ENCODE measurements at regions not wholly inside any gene's neighbourhood (a gene's known extent, or its start where the extent isn't known, plus 50 kb on each side); places are given as distances from the start of the nearest gene placed in this dataset.
"Not testable (repeated sequence)": the region's sequence is repeated elsewhere in the genome, so short reads cannot be mapped to it uniquely, and the experiment has no call there.

GRCh38 chr7:142670511-142670910 lies 78.8 kb upstream of the PRSS1 start:
- H3K9me3 ChIP-seq = no peaks in the 10 kb centered on the region
- no peaks in the 10 kb centered on the region for H3K27me3 ChIP-seq
- no peak for TF ChIP-seq Cebpa-rat (IDR thresholded peaks at IDR 0.05)
- no peaks in the 10 kb centered on the region for H3K36me3 ChIP-seq
- H3K9ac ChIP-seq = no peak overlapping the region
- no peak overlapping the region for H3K4me3 ChIP-seq
- H3K4me2 ChIP-seq = no peak overlapping the region
- H4K20me1 ChIP-seq = no peaks in the 10 kb centered on the region
- no peak overlapping the region for H3K27ac ChIP-seq
- H3K4me1 ChIP-seq = peaks cover 8% of the 10 kb centered on the region

DNA sequence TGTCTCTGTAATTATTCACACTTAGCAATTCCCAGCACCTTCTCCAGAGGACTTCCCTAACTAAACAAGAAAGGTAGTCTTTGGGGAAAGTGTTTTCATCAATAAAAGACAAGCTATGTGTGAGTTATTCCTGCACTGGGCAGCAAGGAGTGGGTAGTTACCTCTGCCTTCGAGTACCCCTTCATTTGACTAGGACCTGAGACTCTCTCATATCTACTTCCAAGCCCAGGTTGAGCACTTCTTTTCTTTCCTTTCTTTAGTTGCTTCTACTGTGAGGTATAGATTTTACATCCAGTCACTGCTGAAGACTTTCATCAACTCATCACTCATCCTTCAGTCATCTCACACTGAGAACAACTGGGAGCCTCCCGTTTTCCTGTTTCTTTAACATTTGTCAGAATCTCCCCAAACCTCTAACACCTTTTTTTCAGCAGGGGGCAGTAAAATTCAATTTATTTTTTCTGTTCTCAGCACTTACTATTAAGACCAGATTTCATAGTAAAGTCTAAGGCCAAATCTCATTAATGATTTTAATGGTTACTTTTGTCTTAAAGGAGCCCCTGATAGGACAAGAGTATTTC lies 80.1 kb upstream of the PRSS1 start:
- Histone ChIP-seq H3K4me1 (peaks cover 8% of the 10 kb centered on the region), H3K9me3 (no peaks in the 10 kb centered on the region), H3K4me2 (peak overlapping the region; percentile 32; the same call in 1 of the 2 replicates), H4K20me1 (no peaks in the 10 kb centered on the region), H3K4me3 (no peak overlapping the region), H3K27ac (no peak overlapping the region), H3K27me3 (no peaks in the 10 kb centered on the region), H3K36me3 (no peaks in the 10 kb centered on the region), H3K9ac (no peak overlapping the region)
- no peak for TF ChIP-seq Cebpa-rat (IDR thresholded peaks at IDR 0.05)

DNA sequence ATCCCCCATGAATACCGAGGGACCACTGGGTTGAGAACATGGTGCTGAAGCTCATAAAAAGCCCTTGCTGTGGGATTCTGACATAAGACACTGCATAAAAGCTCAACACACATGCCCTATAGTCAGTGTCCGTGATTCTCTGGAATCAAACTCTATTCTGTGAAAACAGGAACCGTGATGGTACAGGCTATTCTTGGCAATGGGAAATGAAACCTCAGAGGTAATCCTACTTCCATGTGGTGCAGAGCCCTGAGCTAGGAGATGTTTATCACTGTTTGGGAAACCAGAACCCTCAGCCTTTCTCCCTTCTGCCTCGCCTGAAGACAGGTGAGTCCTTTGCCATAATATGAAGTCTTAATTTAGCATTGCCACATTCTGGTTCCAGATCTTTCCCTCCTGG lies 80.8 kb upstream of the PRSS1 start:
- no peak overlapping the region for H3K9ac ChIP-seq
- peaks cover 8% of the 10 kb centered on the region for H3K4me1 ChIP-seq
- no peak for TF ChIP-seq Cebpa-rat (IDR thresholded peaks at IDR 0.05)
- H4K20me1 ChIP-seq = no peaks in the 10 kb centered on the region
- H3K36me3 ChIP-seq = no peaks in the 10 kb centered on the region
- no peaks in the 10 kb centered on the region for H3K9me3 ChIP-seq
- no peak overlapping the region for H3K4me3 ChIP-seq
- H3K4me2 ChIP-seq = peak overlapping the region; percentile 32
- no peaks in the 10 kb centered on the region for H3K27me3 ChIP-seq
- H3K27ac ChIP-seq = no peak overlapping the region

- H3K27me3 ChIP-seq = no peaks in the 10 kb centered on the region
- peaks cover 12% of the 10 kb centered on the region for H3K9me3 ChIP-seq
- no peak overlapping the region for H3K9ac ChIP-seq
- no peak overlapping the region for H3K4me3 ChIP-seq
- no peak for TF ChIP-seq Cebpa-rat (IDR thresholded peaks at IDR 0.05)
- no peak overlapping the region for H3K27ac ChIP-seq
- no peaks in the 10 kb centered on the region for H3K36me3 ChIP-seq
- no peaks in the 10 kb centered on the region for H4K20me1 ChIP-seq
- no peaks in the 10 kb centered on the region for H3K4me1 ChIP-seq
- H3K4me2 ChIP-seq = no peak overlapping the region
Measured at GRCh38 chr7:142657376-142657775, 91.9 kb upstream of the PRSS1 start.

DNA sequence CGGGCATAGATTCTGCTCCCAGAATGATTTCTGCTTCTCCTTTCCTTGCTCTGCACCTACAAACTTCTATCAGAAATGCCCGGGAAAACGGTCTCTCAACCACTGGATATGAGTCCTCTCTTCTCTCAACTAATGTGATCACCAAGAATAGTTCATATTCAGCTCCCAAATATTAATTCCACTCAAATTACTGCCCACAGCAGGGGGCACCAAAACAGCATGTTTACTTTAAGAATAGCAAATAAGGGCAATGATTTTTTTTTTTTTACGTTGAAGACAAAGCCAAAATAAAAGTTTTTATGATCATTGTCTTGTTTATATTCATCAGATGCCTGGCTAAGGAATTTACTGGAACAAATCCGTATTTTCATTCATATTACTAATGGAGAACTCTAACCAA lies 94.9 kb upstream of the PRSS1 start:
- Histone ChIP-seq H3K36me3 (no peaks in the 10 kb centered on the region), H3K4me1 (no peaks in the 10 kb centered on the region), H3K27me3 (no peaks in the 10 kb centered on the region), H3K9ac (no peak overlapping the region), H3K27ac (no peak overlapping the region), H4K20me1 (no peaks in the 10 kb centered on the region), H3K4me2 (no peak overlapping the region), H3K9me3 (no peaks in the 10 kb centered on the region), H3K4me3 (no peak overlapping the region)
- TF ChIP-seq Cebpa-rat (IDR thresholded peaks at IDR 0.05) = no peak

- peaks cover 11% of the 10 kb centered on the region; the same call in 1 of the 2 replicates for H3K4me1 ChIP-seq
- H3K4me3 ChIP-seq = no peak overlapping the region
- no peak overlapping the region for H3K27ac ChIP-seq
- TF ChIP-seq Cebpa-rat (IDR thresholded peaks at IDR 0.05) = no peak
- no peaks in the 10 kb centered on the region for H3K9me3 ChIP-seq
- H3K4me2 ChIP-seq = no peak overlapping the region
- H4K20me1 ChIP-seq = no peaks in the 10 kb centered on the region
- H3K36me3 ChIP-seq = no peaks in the 10 kb centered on the region
- H3K9ac ChIP-seq = no peak overlapping the region
- H3K27me3 ChIP-seq = peaks cover 17% of the 10 kb centered on the region
Measured at GRCh38 chr7:142647749-142648148, 101.5 kb upstream of the PRSS1 start.

GRCh38 chr7:142646386-142647140 lies 102.7 kb upstream of the PRSS1 start:
- Histone ChIP-seq H3K4me1 (peaks cover 11% of the 10 kb centered on the region; the same call in 1 of the 2 replicates), H3K36me3 (no peaks in the 10 kb centered on the region), H3K4me3 (no peak overlapping the region), H3K4me2 (peak overlapping the region; percentile 44), H3K9ac (no peak overlapping the region), H4K20me1 (no peaks in the 10 kb centered on the region), H3K27me3 (peaks cover 17% of the 10 kb centered on the region), H3K27ac (no peak overlapping the region), H3K9me3 (no peaks in the 10 kb centered on the region)
- no peak for TF ChIP-seq Cebpa-rat (IDR thresholded peaks at IDR 0.05)

DNA sequence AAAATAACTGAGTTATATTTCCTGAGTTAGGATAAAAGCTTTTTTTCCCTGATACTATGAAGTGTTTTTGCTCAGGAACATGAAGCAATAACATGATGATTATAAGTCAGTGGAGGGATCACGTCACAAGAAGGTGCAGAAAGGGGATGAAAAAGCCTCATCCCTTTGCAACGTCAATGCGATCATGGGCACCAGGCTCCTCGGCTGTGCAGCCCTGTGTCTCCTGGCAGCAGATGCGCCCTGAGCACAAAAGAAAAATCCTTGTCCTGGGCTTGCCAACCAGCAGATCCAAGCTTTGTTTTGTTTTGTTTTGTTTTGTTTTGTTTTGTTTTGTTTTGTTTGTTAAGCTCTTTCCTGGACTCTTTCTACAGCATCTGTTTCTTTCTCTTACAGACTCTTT lies 103.5 kb upstream of the PRSS1 start:
- Histone ChIP-seq H3K27me3 (peaks cover 17% of the 10 kb centered on the region), H3K4me2 (peak overlapping the region; percentile 44), H3K4me1 (peaks cover 11% of the 10 kb centered on the region; the same call in 1 of the 2 replicates), H3K36me3 (no peaks in the 10 kb centered on the region), H3K9ac (no peak overlapping the region), H3K27ac (no peak overlapping the region), H4K20me1 (no peaks in the 10 kb centered on the region), H3K9me3 (no peaks in the 10 kb centered on the region), H3K4me3 (no peak overlapping the region)
- no peak for TF ChIP-seq Cebpa-rat (IDR thresholded peaks at IDR 0.05)

DNA sequence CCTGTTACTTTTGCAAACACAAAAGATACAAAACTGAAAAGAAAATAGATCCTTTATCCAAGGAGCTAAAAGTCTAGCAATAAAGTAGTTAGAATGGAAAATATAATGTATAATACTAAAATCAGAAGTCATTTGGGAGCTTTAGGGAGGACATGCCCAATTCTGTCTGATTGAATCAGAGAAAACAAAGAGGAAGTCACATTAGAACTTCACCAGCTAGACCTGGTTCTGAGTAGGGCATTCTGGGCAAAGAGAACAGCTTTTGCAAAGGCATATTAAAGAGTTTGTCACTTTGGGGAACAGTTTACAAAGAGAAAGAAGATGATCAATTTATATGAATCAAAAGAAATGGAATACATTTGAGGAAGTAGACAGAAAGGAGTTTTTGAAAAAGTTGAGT lies 107.0 kb upstream of the PRSS1 start:
- H4K20me1 ChIP-seq = no peaks in the 10 kb centered on the region
- no peaks in the 10 kb centered on the region for H3K36me3 ChIP-seq
- H3K9ac ChIP-seq = no peak overlapping the region
- no peak for TF ChIP-seq Cebpa-rat (IDR thresholded peaks at IDR 0.05)
- no peaks in the 10 kb centered on the region for H3K9me3 ChIP-seq
- H3K27me3 ChIP-seq = peaks cover 17% of the 10 kb centered on the region
- no peak overlapping the region for H3K27ac ChIP-seq
- no peak overlapping the region for H3K4me3 ChIP-seq
- H3K4me2 ChIP-seq = no peak overlapping the region
- peaks cover 11% of the 10 kb centered on the region; the same call in 1 of the 2 replicates for H3K4me1 ChIP-seq

- H3K27ac ChIP-seq, H3K36me3 ChIP-seq, H3K4me3 ChIP-seq, H3K9me3 ChIP-seq, H3K4me2 ChIP-seq, H3K9ac ChIP-seq, H3K4me1 ChIP-seq, H4K20me1 ChIP-seq: not testable (repeated sequence)
- H3K27me3 ChIP-seq = peaks cover 12% of the 10 kb centered on the region
Measured at GRCh38 chr7:142641252-142641651, 108.0 kb upstream of the PRSS1 start.

Data from BLaER1 (cell line).